ENCODE measurements at regions not wholly inside any gene's neighbourhood (a gene's known extent, or its start where the extent isn't known, plus 50 kb on each side); places are given as distances from the start of the nearest gene placed in this dataset.

GRCh38 chr7:18224138-18224537, 196.5 kb upstream of the PRPS1L1 start:
- no peak for TF ChIP-seq CTCF (IDR thresholded peaks at IDR 0.05)
- TF ChIP-seq HMGXB4 (CRISPR knock-in tag; IDR thresholded peaks at IDR 0.05), result no peak
